A673 (cell line): ENCODE measurements at regions not wholly inside any gene's neighbourhood (a gene's known extent, or its start where the extent isn't known, plus 50 kb on each side); places are given as distances from the start of the nearest gene placed in this dataset.

Experiments used
- BruUV-seq: library from RNA; stranded (reverse); fragments of 400-500 nt; replicated peaks from 2 replicates; lab custom pipeline; 2021; lab: Mats Ljungman, UMichigan
- CTCF ChIA-PET: fragments of 300-600 bp; sonication (Branson Sonifier 250); formaldehyde crosslinking; loops from one replicate; lab custom pipeline; 2022; ENCODE audit warnings: antibody characterized with exemption; lab: Charles Lee
- POLR2A ChIA-PET: fragments of 300-600 bp; sonication (Branson Sonifier 250); formaldehyde crosslinking; loops from one replicate; lab custom pipeline; 2022; ENCODE audit warnings: antibody characterized with exemption; ENCODE audit not compliant: low non-redundant PET; lab: Charles Lee
- DNase-seq: peaks from one replicate; pipeline ENCODE4 v3.0.0-alpha.2; 2015; ENCODE audit warnings: low spot score
- H3K27ac ChIP-seq: fragments of 200-600 bp; sonication (generic); 2 replicates; pipeline ENCODE4 v1.5.1; 2016; ENCODE audit warnings: mixed run types, low read depth, mild to moderate bottlenecking, mixed read lengths, antibody characterized with exemption, low read length; ENCODE audit not compliant: poor library complexity, severe bottlenecking
- H3K27me3 ChIP-seq: fragments of 200-600 bp; sonication (generic); replicated peaks from 2 replicates; pipeline ENCODE4 v1.6.1; 2017; ENCODE audit warnings: mixed run types, low read depth, mild to moderate bottlenecking, mixed read lengths, antibody characterized with exemption, low read length; ENCODE audit not compliant: insufficient read depth, poor library complexity
- H3K36me3 ChIP-seq: fragments of 200-600 bp; sonication (generic); 2 replicates; pipeline ENCODE4 v1.6.1; 2016; ENCODE audit warnings: mixed run types, mild to moderate bottlenecking, mixed read lengths, antibody characterized with exemption, low read length; ENCODE audit not compliant: insufficient read depth, poor library complexity, severe bottlenecking
- H3K4me1 ChIP-seq: fragments of 200-600 bp; sonication (generic); 2 replicates; pipeline ENCODE4 v1.6.1; 2017; ENCODE audit warnings: mixed run types, mild to moderate bottlenecking, mixed read lengths, antibody characterized with exemption, low read length; ENCODE audit not compliant: insufficient read depth, poor library complexity, severe bottlenecking
- H3K4me3 ChIP-seq: fragments of 200-600 bp; sonication (generic); 2 replicates; pipeline ENCODE4 v1.5.1; 2016; ENCODE audit warnings: low read depth, mixed run types, mild to moderate bottlenecking, mixed read lengths, low read length; ENCODE audit not compliant: poor library complexity, severe bottlenecking
- H3K9me3 ChIP-seq: fragments of 200-600 bp; sonication (generic); 2 replicates; pipeline ENCODE4 v1.6.1; 2016; ENCODE audit warnings: mixed run types, low read depth, mild to moderate bottlenecking, mixed read lengths, antibody characterized with exemption, low read length; ENCODE audit not compliant: poor library complexity, severe bottlenecking
- CTCF ChIP-seq: fragments of 300-800, 200-600 bp; sonication (generic); conservative IDR thresholded peaks from 2 replicates; pipeline ENCODE4 v1.5.1; 2017; ENCODE audit warnings: low read depth, mild to moderate bottlenecking, antibody characterized with exemption, low read length, moderate library complexity, mixed read lengths
- EZH2 ChIP-seq: fragments of 200-600 bp; sonication (generic); IDR thresholded peaks from 2 replicates; pipeline ENCODE4 v1.6.1; 2017; ENCODE audit warnings: borderline replicate concordance, low read depth, mild to moderate bottlenecking, mixed read lengths, antibody characterized with exemption, low read length; ENCODE audit not compliant: poor library complexity, severe bottlenecking
- intact Hi-C: fragments of 100-400 bp; cut with micrococcal nuclease; formaldehyde crosslinking; loops from one replicate; pipeline ENCODE4 v1.10.0; 2022; ENCODE audit not compliant: unreplicated experiment

GRCh38 chr18:27616324-27616723 lies 431.2 kb upstream of the CHST9 start:
- CTCF ChIA-PET, result no interaction called here
- intact Hi-C loops, result no loop called here
- POLR2A ChIA-PET, result no interaction called here
- BruUV-seq, result no TSS peak
- TF ChIP-seq CTCF, result no peak
- TF ChIP-seq EZH2, result no peak
- H3K36me3 ChIP-seq, result no peaks in the 10 kb centered on the region
- H3K27me3 ChIP-seq, result peaks cover 34% of the 10 kb centered on the region
- DNase-seq, result no peak
- H3K27ac ChIP-seq, result no peak overlapping the region
- no peaks in the 10 kb centered on the region for H3K9me3 ChIP-seq
- H3K4me3 ChIP-seq, result no peak overlapping the region
- no peaks in the 10 kb centered on the region for H3K4me1 ChIP-seq

GRCh38 chr18:27614951-27615844 lies 430.1 kb upstream of the CHST9 start:
- no peak for TF ChIP-seq CTCF
- no peak for TF ChIP-seq EZH2
- no TSS peak for BruUV-seq
- ChIA-PET CTCF (no interaction called here), POLR2A (no interaction called here)
- DNase-seq, result no peak
- Histone ChIP-seq H3K27me3 (peaks cover 40% of the 10 kb centered on the region), H3K4me3 (no peak overlapping the region), H3K36me3 (no peaks in the 10 kb centered on the region), H3K27ac (no peak overlapping the region), H3K9me3 (no peaks in the 10 kb centered on the region), H3K4me1 (no peaks in the 10 kb centered on the region)
- intact Hi-C loops, result no loop called here

- Histone ChIP-seq H3K27me3 (peaks cover 21% of the 10 kb centered on the region), H3K4me1 (no peaks in the 10 kb centered on the region), H3K27ac (no peak overlapping the region), H3K36me3 (no peaks in the 10 kb centered on the region), H3K9me3 (no peaks in the 10 kb centered on the region), H3K4me3 (no peak overlapping the region)
- CTCF ChIA-PET, result interaction anchor here (0.7 to 1.9 kb wide), 3 partner anchors 10 to 141 kb away, joined by 3 to 6 read pairs (median 5); no protein-coding TSS in a partner anchor
- DNase-seq, result no peak
- POLR2A ChIA-PET, result no interaction called here
- no TSS peak for BruUV-seq
- intact Hi-C loops, result no loop called here
- TF ChIP-seq EZH2 (no peak), CTCF (no peak)
Measured at GRCh38 chr18:27609221-27609620, 424.1 kb upstream of the CHST9 start.
